ENCODE measurements at regions not wholly inside any gene's neighbourhood (a gene's known extent, or its start where the extent isn't known, plus 50 kb on each side); places are given as distances from the start of the nearest gene placed in this dataset.

- DNase-seq = peak in 1 of 3 donors; percentile 86
Observed at GRCh38 chr11:128407962-128408361, 179.4 kb downstream of the ETS1 start.

- DNase-seq = no peak
Observed at GRCh38 chr11:128405714-128406662, 181.4 kb downstream of the ETS1 start.

GRCh38 chr11:128405112-128405511, 182.2 kb downstream of the ETS1 start:
- DNase-seq = no peak

GRCh38 chr11:128404437-128404836, 182.9 kb downstream of the ETS1 start:
- no peak for DNase-seq

GRCh38 chr11:128400382-128401203, 186.8 kb downstream of the ETS1 start:
- DNase-seq = peak in 1 of 3 donors; percentile 74

GRCh38 chr11:128399251-128400121, 187.9 kb downstream of the ETS1 start:
- no peak for DNase-seq

GRCh38 chr11:128398517-128399250, 188.7 kb downstream of the ETS1 start:
- no peak for DNase-seq

- DNase-seq = no peak
Observed at GRCh38 chr11:128397362-128397761, 190.0 kb downstream of the ETS1 start.

GRCh38 chr11:128394431-128395089, 192.8 kb downstream of the ETS1 start:
- peak in 1 of 3 donors; percentile 54 for DNase-seq

- no peak for DNase-seq
Observed at GRCh38 chr11:128392259-128392658, 195.1 kb downstream of the ETS1 start.

GRCh38 chr11:128391811-128392210, 195.5 kb downstream of the ETS1 start:
- DNase-seq = no peak

GRCh38 chr11:128390246-128390645, 197.1 kb downstream of the ETS1 start:
- DNase-seq = no peak

GRCh38 chr11:128389461-128389976, 197.8 kb downstream of the ETS1 start:
- no peak for DNase-seq

- DNase-seq = no peak
Observed at GRCh38 chr11:128388206-128388815, 199.0 kb downstream of the ETS1 start.

GRCh38 chr11:128379587-128380580, 207.5 kb downstream of the ETS1 start:
- DNase-seq = no peak

GRCh38 chr11:128375961-128376360, 211.4 kb downstream of the ETS1 start:
- no peak for DNase-seq

GRCh38 chr11:128374026-128374425, 213.3 kb downstream of the ETS1 start:
- no peak for DNase-seq

- DNase-seq = peak in 1 of 3 donors; percentile 22
Observed at GRCh38 chr11:128372977-128373376, 214.4 kb downstream of the ETS1 start.

Data from muscle of back (tissue), 3 donors.